ENCODE measurements at regions not wholly inside any gene's neighbourhood (a gene's known extent, or its start where the extent isn't known, plus 50 kb on each side); places are given as distances from the start of the nearest gene placed in this dataset.
"Not testable (repeated sequence)": the region's sequence is repeated elsewhere in the genome, so short reads cannot be mapped to it uniquely, and the experiment has no call there.

DNA sequence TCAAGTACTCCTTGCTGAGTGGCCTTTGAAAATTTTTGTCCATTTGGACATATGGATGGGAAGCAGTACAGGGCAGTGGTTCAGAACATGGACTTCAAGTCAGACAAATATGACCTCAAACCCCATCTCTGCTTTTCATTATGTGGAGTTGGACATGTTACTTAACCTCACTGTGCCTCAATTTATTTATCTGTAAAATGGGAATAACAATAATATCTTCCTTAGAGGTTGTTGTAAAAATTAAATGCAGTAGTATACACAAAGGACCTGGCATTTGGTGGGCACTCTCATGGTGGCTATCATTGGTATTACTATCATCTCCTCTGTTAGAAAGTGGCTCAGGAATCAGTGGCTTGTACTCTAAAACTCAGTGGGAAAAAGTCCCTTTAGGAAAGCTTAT, 204.0 kb upstream of the MYLIP start:
- DNase-seq (ENCODE audit: low read depth) = no peak

DNA sequence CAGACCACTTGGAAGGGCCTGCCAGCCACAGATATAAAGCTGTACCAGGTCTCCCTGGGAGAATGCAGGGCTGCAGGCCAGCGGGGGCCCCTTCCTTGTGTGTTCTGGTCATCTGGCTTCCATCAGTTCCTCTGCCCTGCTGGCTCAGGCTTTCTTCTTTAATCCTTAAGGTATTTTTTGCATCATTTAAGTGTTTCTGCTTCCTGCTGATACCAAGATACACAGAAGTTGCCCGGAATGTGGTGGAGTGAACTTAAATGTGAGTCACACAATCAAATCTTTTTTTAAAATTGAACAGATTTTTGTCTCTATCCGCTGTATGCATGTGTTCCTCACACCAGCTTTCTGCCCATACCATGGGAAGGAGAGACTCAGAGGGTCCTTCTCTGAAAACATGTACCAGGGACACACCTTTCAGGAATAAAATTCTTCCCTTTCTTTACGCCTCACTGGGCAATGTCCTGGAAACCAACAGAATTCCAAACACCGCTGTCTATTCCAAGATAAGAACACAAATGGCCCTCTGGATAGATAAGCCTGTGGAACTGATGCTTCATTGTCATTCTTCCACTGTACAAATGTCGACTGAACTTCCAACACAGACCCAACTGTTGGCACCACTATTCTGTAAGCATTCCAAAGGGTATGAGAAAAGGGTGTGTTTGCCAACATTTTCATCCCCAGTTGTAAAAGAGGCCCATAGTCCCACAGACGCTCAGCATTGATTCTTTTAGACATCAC, 206.2 kb upstream of the MYLIP start:
- peak; percentile 87 for DNase-seq (ENCODE audit: low read depth)

DNA sequence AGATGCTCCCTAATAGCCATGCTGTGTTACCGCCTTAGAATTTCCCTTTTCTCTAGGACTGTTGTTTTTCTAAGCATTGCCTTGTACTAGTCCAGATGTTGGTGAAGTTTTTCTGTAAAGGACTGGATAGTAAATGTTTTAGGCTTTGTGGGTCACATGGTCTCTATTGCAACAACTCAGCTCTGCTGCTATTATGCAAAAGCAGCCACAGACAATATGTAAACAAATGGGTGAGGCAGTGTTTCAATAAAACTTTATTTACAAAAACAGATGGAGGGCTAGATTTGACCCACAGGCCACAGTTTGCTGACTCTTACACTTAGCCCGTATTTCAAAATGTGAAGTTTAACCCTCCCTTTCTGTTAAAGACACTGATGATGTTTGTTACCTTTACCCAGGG, 207.6 kb upstream of the MYLIP start:
- no peak for DNase-seq (ENCODE audit: low read depth)

DNA sequence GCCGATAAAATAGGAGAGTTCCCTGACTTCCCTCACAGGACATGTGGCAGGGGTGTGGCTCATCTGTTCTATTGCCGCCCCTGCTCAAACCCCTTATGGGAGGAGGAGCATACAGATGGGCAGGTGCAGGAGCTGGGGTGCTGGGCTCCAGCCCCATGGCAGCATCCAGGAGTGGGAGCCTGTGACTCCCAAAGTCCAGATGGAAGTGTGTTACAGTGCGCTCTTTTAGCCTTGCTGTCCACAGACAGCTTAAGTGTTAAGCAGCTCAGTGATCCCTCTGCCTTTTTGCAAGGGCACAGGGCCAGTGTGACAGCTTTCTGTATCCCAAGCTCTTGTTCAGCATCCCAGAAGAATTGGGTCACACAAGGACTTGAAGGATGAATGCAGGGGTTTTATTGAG, 212.3 kb upstream of the MYLIP start:
- DNase-seq (ENCODE audit: low read depth) = no peak

DNA sequence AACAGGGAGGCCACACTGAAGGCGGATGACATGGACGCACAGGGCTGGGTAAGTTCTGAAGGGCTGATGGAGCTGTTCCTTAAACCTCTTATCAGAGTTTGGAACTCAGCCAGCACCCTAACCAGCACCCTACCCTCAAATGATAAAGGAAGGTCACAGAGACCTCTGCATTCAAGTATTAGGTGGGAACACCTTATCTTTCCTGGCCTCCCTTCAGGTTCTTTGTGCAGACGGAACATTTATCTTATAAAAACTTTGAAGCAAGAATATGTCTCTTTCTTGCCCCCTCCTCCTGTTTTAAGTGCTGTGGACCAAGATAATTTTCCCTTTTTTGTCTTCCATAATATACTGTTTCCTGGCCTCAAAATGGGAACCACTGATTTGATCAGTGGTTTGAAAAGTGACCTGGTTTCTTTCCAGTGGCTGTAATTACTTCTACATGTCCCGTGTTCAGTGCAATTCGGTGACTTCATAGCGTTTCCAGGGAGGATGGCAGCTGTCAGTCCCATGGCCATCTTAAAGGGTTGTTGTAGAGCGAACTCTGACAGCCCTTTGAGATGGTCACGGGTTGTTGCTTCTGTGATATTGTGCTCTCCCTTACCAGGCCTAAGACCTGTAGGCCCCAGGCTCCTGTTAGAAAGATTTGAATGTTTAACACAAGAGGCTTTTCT, 213.2 kb upstream of the MYLIP start:
- no peak for DNase-seq (ENCODE audit: low read depth)

DNA sequence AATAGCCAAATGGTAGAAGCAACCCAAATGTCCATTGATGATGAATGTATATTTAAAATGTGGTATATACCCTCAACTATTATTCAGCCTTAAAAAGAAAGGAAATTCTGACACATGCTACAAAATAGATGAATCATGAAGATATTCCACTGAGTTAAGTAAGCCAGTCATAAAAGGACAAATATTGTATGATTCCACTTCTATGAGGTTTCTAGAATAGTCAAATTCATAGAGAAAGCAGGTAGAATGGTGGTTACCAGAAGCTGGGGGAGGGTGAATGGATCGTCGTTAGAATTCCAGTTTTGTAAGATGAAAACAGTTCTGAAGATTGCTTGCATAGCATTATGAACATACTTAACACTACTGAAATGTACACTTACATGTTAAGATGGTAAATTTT, 214.3 kb upstream of the MYLIP start:
- DNase-seq (ENCODE audit: low read depth) = no peak

DNA sequence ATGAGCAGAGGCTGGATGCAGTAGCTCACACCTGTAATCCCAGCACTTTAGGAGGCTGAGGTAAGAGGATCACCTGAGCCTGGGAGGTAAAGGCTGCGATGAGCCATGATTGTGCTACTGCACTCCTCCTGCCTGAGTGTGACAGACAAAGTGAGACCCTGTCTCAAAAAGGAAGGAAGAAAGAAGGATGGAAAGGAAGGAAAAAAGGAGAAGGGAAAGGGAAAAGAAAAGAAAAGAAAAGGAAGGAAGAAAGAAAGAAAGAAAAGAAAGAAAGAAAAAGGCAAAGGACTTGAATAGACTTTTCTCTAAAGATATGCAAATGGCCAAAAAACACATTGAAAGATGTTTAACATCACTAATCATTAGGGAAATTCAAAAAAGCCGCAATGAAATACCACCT, 215.3 kb upstream of the MYLIP start:
- DNase-seq (ENCODE audit: low read depth) = no peak

DNA sequence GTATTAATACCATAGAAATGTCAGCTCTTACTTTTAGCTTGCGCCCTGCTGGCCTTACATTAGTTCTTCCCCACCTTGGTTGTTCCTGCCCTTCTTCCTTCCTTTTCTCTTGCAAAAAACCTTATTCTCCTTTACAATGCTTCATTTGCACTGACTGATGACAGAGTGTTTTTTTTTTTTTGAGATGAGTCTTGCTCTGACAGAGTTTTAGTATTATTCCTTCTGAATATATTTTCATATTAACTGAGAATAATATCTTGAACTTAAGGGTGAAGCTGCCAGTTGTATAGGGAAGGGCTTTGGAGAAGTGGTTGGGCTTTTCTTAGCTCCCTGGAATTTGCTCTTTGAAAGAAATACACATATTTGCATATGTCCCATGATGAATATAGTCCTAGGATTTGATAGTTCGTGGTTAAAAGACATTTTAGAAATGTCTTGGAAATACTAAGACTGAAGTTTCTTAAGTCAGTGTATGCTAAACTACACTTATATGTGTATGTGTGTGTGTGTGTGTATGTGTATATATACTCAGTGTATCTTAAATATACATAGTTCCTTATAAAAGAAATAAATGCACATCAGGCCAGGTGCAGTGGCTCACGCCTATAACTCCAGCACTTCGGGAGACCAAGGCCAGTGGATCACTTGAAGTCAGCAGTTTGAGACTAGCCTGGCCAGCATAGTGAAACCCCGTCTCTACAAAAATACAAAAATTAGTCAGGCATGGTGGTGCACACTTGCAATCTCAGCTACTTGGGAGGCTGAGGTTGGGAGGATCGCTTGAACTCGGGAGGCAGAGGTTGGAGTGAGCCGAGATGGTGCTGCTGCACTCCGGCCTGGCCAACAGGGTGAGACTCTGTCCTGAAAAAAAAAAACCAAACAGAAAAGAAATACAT, 216.1 kb upstream of the MYLIP start:
- DNase-seq (ENCODE audit: low read depth) = no peak

DNA sequence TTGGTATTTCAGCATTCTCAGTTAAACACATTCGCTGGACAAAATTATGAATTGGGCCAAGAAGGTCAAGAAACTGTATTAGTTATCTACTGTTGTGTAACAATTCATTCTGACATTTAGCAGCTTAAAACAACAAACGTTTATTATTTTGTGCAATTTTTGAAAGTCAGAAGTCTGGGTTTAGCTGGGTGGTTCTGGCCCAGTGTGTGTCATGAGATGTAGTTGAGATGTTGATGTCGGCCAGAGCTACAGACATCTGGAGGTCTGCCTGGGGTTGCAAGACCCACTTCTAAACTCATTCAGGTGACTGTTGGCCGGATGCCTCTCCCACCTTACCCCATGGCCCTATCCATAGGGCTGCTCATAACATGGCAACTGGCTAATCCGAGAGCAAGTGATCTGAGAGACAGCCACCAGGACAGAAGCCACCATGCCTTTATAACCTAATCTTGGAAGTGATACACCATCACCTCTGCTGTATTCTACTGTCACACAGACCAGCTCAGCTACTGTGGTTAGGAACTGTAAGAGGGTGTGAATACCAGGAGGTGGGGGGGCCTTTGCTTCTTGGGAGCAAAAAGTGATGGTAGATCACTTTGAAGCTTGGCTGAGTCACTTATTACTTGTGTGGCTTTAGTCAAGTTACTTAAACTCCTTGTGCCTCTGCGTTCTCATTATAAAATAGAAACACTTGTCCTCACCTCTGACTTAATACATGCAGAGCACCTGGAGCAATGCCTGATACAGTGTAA, 217.0 kb upstream of the MYLIP start:
- no peak for DNase-seq (ENCODE audit: low read depth)

DNA sequence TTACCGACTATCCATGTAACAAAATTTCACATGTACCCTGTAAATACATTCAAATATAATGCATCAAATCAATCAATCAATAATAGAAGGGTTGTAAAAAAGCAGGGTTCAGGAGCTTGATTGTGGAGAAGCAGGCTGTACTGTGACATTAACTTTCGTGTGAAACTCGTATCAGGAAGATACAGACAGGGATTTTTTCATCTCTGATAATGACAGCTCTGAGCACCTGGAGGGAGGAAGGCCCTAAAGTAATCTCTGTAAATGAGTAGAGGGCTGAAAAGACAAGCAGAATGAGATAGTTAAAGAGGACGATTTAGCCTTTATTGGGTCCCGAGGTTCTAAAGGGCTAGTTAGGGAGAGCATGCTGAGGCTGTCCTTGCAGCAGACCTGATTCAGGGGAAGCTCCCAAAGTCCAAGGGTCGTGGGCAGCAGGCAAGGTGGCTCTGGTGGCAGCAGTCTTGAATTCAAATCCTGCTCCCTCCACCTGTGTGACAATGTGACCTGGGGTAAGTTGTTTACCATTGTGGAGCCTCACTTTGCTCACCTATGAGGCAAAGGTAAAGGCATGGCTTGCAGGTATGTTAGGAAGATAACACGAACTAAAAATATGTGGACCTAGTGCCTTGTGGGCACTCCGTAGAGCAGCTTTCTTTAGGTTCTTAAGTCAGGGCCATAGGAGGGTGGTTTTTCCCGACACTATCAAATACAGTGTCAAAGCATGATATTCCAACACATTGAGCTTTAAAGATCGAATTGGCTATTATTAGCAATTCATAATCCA, 219.4 kb upstream of the MYLIP start:
- no peak for DNase-seq (ENCODE audit: low read depth)

DNA sequence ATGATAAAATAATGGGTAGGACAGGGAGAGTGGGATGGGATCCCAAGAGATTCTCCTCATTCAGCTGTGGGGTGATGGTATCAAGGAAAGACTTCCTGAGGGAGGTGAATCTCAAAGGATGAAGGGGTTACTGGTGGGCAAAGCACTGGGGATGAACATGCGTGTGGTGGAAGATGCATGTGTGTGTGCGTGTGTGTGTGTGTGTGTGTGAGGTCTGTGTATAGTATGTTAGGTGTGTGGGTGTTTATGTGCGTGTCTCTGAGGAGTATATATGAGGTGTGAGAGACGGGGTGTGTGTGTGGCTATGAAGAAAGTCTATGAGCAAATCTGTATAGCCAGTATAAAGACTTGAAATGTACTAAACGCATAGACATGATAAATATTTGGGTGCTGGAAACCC, 220.0 kb upstream of the MYLIP start:
- no peak for DNase-seq (ENCODE audit: low read depth)

DNA sequence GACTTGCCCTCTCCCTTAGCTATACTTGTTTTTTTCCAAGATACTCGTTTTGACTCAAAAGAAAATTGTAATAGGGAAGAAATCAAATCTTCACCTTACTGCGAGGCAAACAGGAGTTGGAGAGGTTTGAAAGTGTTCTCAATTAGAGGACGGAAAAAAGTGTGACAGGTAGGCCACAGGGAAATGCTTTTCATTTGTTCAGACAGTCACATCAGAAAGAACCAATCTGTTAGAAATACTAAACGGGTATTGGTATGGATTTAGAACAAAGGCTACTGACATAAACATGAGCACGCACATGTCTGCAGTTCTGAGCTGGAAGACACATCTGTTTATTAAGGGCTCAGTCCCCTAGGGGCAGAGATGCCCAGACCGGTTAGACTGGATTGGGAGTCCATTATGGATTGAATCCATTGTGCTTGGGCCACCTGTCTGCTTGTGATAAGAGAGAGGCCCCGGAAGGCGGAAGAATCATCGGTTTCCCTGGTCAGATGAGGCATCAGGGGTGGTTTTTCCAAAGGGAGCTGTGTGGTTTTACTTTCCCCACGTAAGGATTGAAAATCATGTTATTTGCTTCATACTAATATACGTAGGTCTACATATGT, 220.9 kb upstream of the MYLIP start:
- DNase-seq (ENCODE audit: low read depth) = no peak

DNA sequence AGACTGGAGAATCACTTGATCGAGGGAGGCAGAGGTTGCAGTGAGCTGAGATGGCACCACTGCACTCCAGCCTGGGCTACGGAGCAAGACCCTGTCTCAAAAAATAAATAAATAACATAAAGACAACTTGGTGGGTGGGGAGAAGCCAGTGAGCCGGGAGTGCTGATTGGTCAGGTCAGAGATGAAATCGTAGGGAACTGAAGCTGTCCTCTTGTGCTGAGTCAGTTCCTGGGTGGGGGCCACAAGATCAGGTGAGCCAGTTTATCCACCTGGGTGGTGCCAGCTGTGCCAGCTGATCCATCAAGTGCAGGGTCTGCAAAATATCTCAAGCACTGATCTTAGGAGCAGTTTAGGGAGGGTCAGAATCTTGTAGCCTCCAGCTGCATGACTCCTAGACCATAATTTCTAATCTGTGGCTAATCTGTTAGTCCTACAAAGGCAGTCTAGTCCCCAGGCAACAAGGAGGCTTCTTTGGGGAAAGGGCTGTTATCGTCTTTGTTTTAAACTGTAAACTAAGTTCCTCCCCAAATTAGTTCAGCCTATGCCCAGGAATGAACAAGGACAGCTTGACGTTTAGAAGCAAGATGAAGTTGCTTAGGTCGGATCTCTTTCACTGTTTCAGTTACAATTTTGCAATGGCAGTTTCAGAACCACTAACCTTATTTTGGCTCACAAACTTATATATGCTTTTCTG, 221.5 kb upstream of the MYLIP start:
- not testable (repeated sequence) for DNase-seq (ENCODE audit: low read depth)

DNA sequence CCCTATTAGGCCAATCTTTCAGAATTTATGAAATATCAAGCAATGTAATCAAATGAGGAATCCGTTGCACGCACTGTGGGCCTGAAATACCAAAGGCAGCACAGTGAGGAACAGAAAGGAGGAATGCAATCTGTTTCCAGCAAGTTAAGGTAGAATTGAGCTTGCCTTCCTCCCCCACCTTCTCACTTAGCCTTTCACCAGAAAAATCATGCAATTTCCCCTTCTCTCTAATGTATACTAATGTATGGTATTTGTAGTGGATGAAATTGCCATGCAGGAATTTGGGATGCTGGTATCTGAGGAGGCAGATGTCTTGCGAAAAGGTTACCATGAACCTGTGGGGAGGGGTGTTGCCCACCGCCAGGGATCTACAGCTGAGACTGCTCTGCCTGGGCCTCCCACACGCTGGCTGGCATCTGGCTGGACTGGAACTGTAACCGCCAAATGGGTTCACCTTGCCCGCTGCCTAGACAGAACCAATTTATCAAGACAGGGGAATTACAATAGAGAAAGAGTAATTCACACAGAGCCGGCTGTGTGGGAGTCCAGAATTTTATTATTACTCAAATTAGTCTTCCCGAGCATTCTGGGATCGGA, 222.4 kb upstream of the MYLIP start:
- DNase-seq (ENCODE audit: low read depth) = no peak

DNA sequence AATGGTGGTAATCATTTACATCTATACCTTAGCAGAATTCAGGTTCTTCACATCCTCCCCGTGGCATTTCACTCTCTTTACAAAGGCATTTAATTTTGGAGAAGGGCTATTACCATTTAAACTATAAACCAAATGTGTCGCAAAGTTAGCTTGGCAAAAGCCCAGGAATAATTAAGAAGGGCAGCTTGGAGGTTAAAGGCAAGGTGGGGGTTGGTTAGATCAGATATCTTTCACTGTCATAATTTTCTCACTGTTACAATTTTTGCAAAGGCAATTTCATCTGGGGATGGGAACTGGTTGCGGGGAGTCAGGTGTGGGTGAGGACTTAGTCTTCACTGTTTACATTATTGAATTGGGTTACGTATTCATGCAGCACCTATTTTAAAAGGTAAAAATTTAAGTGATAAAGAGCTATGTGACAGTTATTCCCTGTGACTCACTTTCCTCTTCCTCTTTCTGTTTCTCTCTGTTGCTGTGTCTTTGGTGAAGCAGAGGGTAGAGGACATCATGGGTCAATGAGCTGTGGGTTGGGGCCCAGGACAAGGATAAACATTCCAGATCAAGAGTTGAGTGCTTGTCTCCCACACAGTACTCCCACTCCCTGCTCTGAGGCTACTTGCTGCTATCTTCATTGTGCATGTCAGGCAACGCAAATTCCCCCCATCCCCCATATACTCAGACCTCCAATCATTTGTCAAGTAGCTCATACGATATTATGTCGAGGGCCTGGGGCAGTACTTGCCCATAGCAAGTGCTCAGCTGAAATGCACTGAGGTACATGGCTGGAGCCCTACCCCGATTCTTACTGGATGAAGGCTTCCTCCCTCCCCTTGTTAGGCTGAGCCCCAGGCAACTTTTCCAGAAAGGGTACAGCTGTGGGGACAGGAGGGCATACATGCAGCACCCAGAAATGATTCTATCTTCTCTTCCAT, 223.1 kb upstream of the MYLIP start:
- no peak for DNase-seq (ENCODE audit: low read depth)

DNA sequence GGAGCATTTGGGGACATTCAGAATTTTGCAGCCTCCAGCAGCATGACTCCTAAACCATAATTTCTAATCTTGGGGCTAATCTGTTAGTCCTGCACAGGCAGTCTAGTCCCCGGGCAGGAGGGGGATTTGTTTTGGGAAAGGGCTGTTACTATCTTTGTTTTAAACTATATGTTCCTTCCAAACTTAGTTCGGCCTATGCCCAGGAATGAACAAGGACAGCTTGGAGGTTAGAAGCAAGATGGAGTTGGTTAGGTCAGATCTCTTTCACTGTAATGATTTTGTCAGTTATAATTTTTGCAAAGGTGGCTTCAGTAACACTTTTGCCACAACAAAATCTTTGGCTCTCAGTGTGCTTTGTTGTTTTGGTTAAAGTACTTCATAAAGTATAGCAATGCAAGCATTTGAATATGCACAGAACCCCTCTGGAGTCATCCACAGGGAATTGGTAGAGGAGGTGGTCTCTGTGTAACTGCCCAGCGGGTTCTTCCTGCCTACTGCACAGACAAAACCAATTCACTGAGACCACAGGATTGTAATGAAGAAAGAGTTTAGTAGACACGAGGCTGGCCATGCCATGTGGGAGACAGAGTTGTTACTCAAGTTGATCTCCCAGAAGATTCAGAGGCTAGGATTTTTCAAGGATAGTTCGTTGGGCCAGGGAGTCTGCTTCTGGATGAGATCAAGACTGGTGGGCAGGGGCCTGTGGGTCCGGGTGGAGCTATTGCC, 224.1 kb upstream of the MYLIP start:
- DNase-seq (ENCODE audit: low read depth) = no peak

DNA sequence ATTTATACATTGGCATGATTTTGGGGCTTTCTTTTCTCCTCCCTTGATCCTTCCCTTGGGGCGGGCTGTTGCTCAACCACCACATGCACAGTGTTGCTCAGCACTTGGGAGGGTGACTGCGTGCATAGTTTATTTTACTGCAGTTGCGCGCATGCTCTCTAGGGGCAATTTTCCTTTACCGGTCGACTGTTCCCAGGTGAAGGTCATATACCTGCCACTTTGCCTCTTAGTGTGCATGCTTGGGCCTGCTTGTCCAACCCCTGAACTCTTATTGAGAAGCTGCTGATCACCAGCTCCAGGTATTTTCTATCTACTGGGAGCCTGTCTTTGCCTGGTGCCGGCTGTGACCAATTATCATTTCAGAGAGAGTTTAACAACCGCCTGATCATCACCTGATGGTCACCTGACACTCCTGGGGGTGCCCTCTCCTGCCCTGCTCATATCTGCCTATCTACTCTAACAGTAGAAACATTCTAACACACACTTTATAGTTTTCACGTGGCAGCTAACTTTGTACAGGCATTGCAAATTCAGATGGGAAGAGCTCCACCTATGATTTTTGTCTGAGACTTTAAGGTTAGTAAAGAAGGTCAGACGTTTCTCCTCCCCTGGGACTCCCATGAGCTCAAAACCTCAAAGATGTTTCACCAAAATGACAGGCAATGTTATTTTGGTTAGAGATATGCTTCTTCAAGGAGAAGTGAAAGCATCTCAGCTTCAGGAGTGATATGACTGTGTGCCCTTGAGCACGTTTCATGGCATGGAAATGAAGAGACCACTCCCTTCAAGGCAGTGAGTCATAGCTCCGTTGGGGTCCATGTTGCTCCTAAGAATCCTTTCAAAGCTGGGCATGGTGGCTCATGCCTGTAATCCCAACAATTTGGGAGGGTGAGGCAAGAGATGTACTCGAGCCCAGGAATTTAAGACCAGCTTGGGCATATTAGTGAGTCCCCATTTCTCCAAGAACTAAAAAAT, 227.5 kb upstream of the MYLIP start:
- DNase-seq (ENCODE audit: low read depth) = no peak

Measured in GM04503 (cell line).